IMR-90 (cell line): ENCODE measurements at regions not wholly inside any gene's neighbourhood (a gene's known extent, or its start where the extent isn't known, plus 50 kb on each side); places are given as distances from the start of the nearest gene placed in this dataset.

ENCODE experiments used
- ATAC-seq: fragments of 200-7000 bp; cut with Tn5 transposase; 2 replicates; pipeline ENCODE4 v1.9.1; 2020; ENCODE audit warnings: low read depth, mild to moderate bottlenecking, moderate library complexity
- BruUV-seq: library from RNA; stranded (reverse); fragments of 400-500 nt; replicated peaks from 2 replicates; lab custom pipeline; 2021; lab: Mats Ljungman, UMichigan
- CTCF ChIA-PET: fragments of 300-600 bp; formaldehyde crosslinking; extraction: SDS; loops from one replicate; lab custom pipeline; 2021; ENCODE audit warnings: antibody characterized with exemption; lab: Yijun Ruan, JAX
- POLR2A ChIA-PET: fragments of 300-600 bp; sonication (Branson Sonifier 250); formaldehyde crosslinking; loops from one replicate; lab custom pipeline; 2022; ENCODE audit warnings: antibody characterized with exemption; ENCODE audit not compliant: unreplicated experiment; lab: Charles Lee
- DNase-seq: peaks from one replicate; pipeline ENCODE4 v3.0.0; 2013
- H2AFZ ChIP-seq: replicated peaks from 2 replicates; pipeline ENCODE3; 2013; ENCODE audit warnings: low read length, mild to moderate bottlenecking; ENCODE audit not compliant: poor library complexity
- H2AK5ac ChIP-seq: 2 replicates; pipeline ENCODE4 v1.6.1; 2013; ENCODE audit warnings: low read depth, low read length, inconsistent platforms
- H2AK9ac ChIP-seq: replicated peaks from 2 replicates; pipeline ENCODE3; 2013; ENCODE audit warnings: mild to moderate bottlenecking, low read depth, low read length, moderate library complexity; ENCODE audit not compliant: poor library complexity
- H2BK120ac ChIP-seq: 2 replicates; pipeline ENCODE4 v1.6.1; 2013; ENCODE audit warnings: low read depth, low read length, inconsistent platforms
- H2BK15ac ChIP-seq: 3 replicates; pipeline ENCODE4 v1.6.1; 2013; ENCODE audit warnings: low read depth, low read length, inconsistent platforms
- H2BK20ac ChIP-seq: 2 replicates; pipeline ENCODE4 v1.6.1; 2013; ENCODE audit warnings: low read depth, mild to moderate bottlenecking, inconsistent platforms, low read length, moderate library complexity
- H2BK5ac ChIP-seq: 2 replicates; pipeline ENCODE4 v1.6.1; 2013; ENCODE audit warnings: mild to moderate bottlenecking, low read depth, low read length, inconsistent platforms; ENCODE audit not compliant: poor library complexity, severe bottlenecking
- H3K14ac ChIP-seq: replicated peaks from 2 replicates; pipeline ENCODE4 v1.6.1; 2013; ENCODE audit warnings: low read depth, low read length, inconsistent platforms
- H3K18ac ChIP-seq: 2 replicates; pipeline ENCODE4 v1.6.1; 2013; ENCODE audit warnings: low read depth, low read length, control low read depth
- H3K23ac ChIP-seq: 2 replicates; pipeline ENCODE4 v1.6.1; 2013; ENCODE audit warnings: low read depth, low read length, inconsistent platforms
- H3K27ac ChIP-seq: 2 replicates; pipeline ENCODE4 v1.5.1; 2013; ENCODE audit warnings: mild to moderate bottlenecking, control low read depth, low read length; ENCODE audit not compliant: insufficient read depth
- H3K27me3 ChIP-seq: 2 replicates; pipeline ENCODE4 v1.6.1; 2013; ENCODE audit warnings: low read length; ENCODE audit not compliant: control insufficient read depth, insufficient read depth
- H3K36me3 ChIP-seq: 2 replicates; pipeline ENCODE4 v1.6.1; 2013; ENCODE audit warnings: low read length, mixed read lengths; ENCODE audit not compliant: control insufficient read depth, insufficient read depth
- H3K4ac ChIP-seq: 2 replicates; pipeline ENCODE4 v1.6.1; 2013; ENCODE audit warnings: low read depth, low read length, inconsistent platforms
- H3K4me1 ChIP-seq: 2 replicates; pipeline ENCODE4 v1.6.1; 2013; ENCODE audit warnings: low read length, mixed read lengths; ENCODE audit not compliant: control insufficient read depth, insufficient read depth
- H3K4me2 ChIP-seq: 2 replicates; pipeline ENCODE4 v1.6.1; 2013; ENCODE audit warnings: low read depth, mild to moderate bottlenecking, control low read depth, low read length, moderate library complexity
- H3K4me3 ChIP-seq: 2 replicates; pipeline ENCODE4 v1.5.1; 2013; ENCODE audit warnings: low read depth, mild to moderate bottlenecking, control low read depth, low read length, moderate library complexity; ENCODE audit not compliant: insufficient read depth
- H3K56ac ChIP-seq: 2 replicates; pipeline ENCODE4 v1.6.1; 2013; ENCODE audit warnings: low read length, inconsistent platforms; ENCODE audit not compliant: insufficient read depth; ENCODE audit errors: extremely low read depth
- H3K79me1 ChIP-seq, 2 experiments: 2 replicates each; pipeline ENCODE4 v1.6.1; 2013; ENCODE audit warnings: low read length in 2 of 2, inconsistent platforms in 1 of 2, low read depth in 1 of 2
- H3K9ac ChIP-seq: 2 replicates; pipeline ENCODE4 v1.6.1; 2013; ENCODE audit warnings: low read depth, low read length, control low read depth
- H3K9me1 ChIP-seq: 2 replicates; pipeline ENCODE4 v1.6.1; 2013; ENCODE audit warnings: low read length, inconsistent platforms; ENCODE audit not compliant: insufficient read depth
- H3K9me3 ChIP-seq: 2 replicates; pipeline ENCODE4 v1.6.1; 2013; ENCODE audit warnings: low read length; ENCODE audit not compliant: control insufficient read depth, insufficient read depth
- H4K20me1 ChIP-seq: 2 replicates; pipeline ENCODE4 v1.6.1; 2013; ENCODE audit warnings: low read length, inconsistent platforms; ENCODE audit not compliant: insufficient read depth
- H4K5ac ChIP-seq: 2 replicates; pipeline ENCODE4 v1.6.1; 2013; ENCODE audit warnings: mild to moderate bottlenecking, low read depth, low read length, control low read depth
- H4K8ac ChIP-seq, 2 experiments: 2 replicates each; pipeline ENCODE4 v1.6.1; 2013; ENCODE audit warnings: low read depth in 2 of 2, low read length in 2 of 2, control low read depth in 1 of 2, inconsistent platforms in 1 of 2
- H4K91ac ChIP-seq: 2 replicates; pipeline ENCODE4 v1.6.1; 2013; ENCODE audit warnings: low read depth, low read length, inconsistent platforms; ENCODE audit not compliant: insufficient read depth
- NFE2L2 ChIP-seq: fragments of 150-350 bp; IDR thresholded peaks from 2 replicates; pipeline ENCODE4 v1.6.1; 2016; ENCODE audit warnings: low read depth, mild to moderate bottlenecking, low read length
- POLR2A ChIP-seq: IDR thresholded peaks from 2 replicates; pipeline ENCODE4 v1.6.1; 2012; ENCODE audit warnings: mild to moderate bottlenecking, low read depth, low read length
- RFX5 ChIP-seq: IDR thresholded peaks from 2 replicates; pipeline ENCODE4 v1.8.0; 2012; ENCODE audit warnings: low read depth, mild to moderate bottlenecking, low read length, moderate library complexity
- USF2 ChIP-seq: fragments of 150-350 bp; IDR thresholded peaks from 2 replicates; pipeline ENCODE4 v1.6.1; 2017; ENCODE audit warnings: mild to moderate bottlenecking, antibody characterized with exemption, low read length, low read depth
- WGBS, 2 experiments: methylation state at CpG; one replicate each; pipeline versions ENCODE4 v1.1.5 to v1.1.7; 2013; ENCODE audit warnings: missing lambda C conversion rate in 2 of 2; ENCODE audit not compliant: insufficient read length in 1 of 2; ENCODE audit errors: extremely low coverage in 2 of 2; 5-methylcytosine and 5-hydroxymethylcytosine counted together
- dilution Hi-C: fragments of 300-500 bp; cut with HindIII; formaldehyde crosslinking; loops from one replicate; pipeline ENCODE4 v1.14.3; 2018; ENCODE audit warnings: low sequenced_read_pairs; ENCODE audit not compliant: unreplicated experiment
- in situ Hi-C: fragments of 300-500 bp; cut with MboI; formaldehyde crosslinking; loops from 3 replicates; pipeline ENCODE4 v1.14.3; 2019; ENCODE audit warnings: low sequenced_read_pairs, inconsistent platforms, mixed read lengths
- intact Hi-C: fragments of 100-400 bp; cut with micrococcal nuclease; formaldehyde crosslinking; loops from 2 replicates; pipeline ENCODE4 v1.10.0; 2022

DNA sequence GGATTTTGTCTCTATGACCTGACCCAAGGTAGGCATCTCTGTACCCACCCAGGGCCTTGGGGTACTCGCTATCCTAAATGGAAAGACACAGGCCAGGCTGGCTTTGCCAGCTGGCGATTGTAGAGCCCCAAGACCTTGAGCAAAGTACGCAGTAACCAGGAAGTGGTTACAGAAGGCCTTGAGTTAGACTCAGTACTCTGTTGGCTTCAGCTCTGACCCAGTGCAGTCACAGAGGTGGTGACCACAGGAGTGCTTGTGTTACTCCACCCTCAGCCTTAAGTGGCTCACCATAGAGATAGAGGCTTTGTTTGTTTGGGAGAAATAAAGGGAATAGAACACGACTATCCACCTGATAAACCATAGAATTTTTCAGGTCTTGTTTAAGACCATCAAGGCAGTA, 880.5 kb upstream of the POU3F4 start:
- Histone ChIP-seq H3K27ac (no peak overlapping the region), H2AK5ac (no peak overlapping the region), H2BK120ac (no peak overlapping the region), H2BK15ac (no peak overlapping the region), H3K4ac (no peak overlapping the region), H3K4me1 (no peaks in the 10 kb centered on the region), H3K4me2 (no peak overlapping the region), H4K91ac (no peak overlapping the region), H3K9me3 (0 out of 2 replicates have a peak, but pooled peaks cover 1% of the 10 kb centered on the region), H3K79me1 (no peaks in the 10 kb centered on the region), H3K56ac (no peak overlapping the region), H3K23ac (no peak overlapping the region), H2AK9ac (no peak overlapping the region), H2BK5ac (no peak overlapping the region), H3K9me1 (no peaks in the 10 kb centered on the region), H3K9ac (no peak overlapping the region), H3K27me3 (no peaks in the 10 kb centered on the region), H4K8ac (no peak overlapping the region), H3K18ac (no peak overlapping the region), H4K5ac (no peak overlapping the region), H3K36me3 (no peaks in the 10 kb centered on the region), H2BK20ac (no peak overlapping the region), H3K14ac (no peak overlapping the region), H2AFZ (no peak overlapping the region), H3K4me3 (no peak overlapping the region), H4K20me1 (no peaks in the 10 kb centered on the region)
- TF ChIP-seq NFE2L2: no peak
- no peak for TF ChIP-seq USF2
- no peak for TF ChIP-seq RFX5
- TF ChIP-seq POLR2A: no peak
- intact Hi-C loops (no loop called here), in situ Hi-C loops (no loop called here), dilution Hi-C loops (no loop called here)
- POLR2A ChIA-PET: no interaction called here
- CTCF ChIA-PET: no interaction called here
- no TSS peak for BruUV-seq
- no peak for DNase-seq
- no peak for ATAC-seq
- 64% methylated on average over 2 of the region's 4 CpGs; no CpG with 5 or more reads in 1 of the 2 experiments for WGBS, 2 experiments
